DOHH2 (cell line): ENCODE measurements at regions not wholly inside any gene's neighbourhood (a gene's known extent, or its start where the extent isn't known, plus 50 kb on each side); places are given as distances from the start of the nearest gene placed in this dataset.

ENCODE experiments used
- EZH2phosphoT487 ChIP-seq: fragments of 200-600 bp; sonication (generic); IDR thresholded peaks from 2 replicates; pipeline ENCODE4 v1.6.1; 2017; ENCODE audit warnings: borderline replicate concordance, mild to moderate bottlenecking, antibody characterized with exemption, low read length, moderate library complexity, mixed read lengths
- TF ChIP-seq, protein P1 (sequence below): fragments of 200-600 bp; sonication (generic); IDR thresholded peaks from one replicate; pipeline ENCODE4 v1.5.1; 2014; ENCODE audit warnings: antibody characterized with exemption, mild to moderate bottlenecking, low read depth, low read length; ENCODE audit not compliant: poor library complexity, severe bottlenecking

DNA sequence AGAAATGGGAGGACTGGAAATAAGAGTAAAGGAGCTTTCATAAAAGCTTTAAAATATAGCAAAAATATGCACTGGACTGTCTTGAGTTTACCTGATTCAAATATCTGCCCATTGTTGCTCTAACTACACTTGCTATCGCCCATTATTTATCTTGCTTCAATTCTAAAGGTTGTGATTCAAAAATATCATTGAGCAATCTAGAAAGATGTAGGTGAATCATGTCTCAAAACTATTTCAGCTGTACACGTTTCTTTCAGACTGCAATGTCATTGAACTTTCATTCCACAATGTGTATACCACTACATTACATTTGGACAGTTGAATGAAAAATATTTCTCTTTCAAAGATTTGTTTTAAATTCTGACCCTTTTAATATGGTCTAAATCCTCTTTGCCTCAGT, 545.6 kb downstream of the BMP2 start:
- no peak for TF ChIP-seq EZH2phosphoT487
- TF ChIP-seq, protein P1, sequence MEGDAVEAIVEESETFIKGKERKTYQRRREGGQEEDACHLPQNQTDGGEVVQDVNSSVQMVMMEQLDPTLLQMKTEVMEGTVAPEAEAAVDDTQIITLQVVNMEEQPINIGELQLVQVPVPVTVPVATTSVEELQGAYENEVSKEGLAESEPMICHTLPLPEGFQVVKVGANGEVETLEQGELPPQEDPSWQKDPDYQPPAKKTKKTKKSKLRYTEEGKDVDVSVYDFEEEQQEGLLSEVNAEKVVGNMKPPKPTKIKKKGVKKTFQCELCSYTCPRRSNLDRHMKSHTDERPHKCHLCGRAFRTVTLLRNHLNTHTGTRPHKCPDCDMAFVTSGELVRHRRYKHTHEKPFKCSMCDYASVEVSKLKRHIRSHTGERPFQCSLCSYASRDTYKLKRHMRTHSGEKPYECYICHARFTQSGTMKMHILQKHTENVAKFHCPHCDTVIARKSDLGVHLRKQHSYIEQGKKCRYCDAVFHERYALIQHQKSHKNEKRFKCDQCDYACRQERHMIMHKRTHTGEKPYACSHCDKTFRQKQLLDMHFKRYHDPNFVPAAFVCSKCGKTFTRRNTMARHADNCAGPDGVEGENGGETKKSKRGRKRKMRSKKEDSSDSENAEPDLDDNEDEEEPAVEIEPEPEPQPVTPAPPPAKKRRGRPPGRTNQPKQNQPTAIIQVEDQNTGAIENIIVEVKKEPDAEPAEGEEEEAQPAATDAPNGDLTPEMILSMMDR = no peak
